Mesendoderm (in vitro differentiated cells): ENCODE measurements at regions not wholly inside any gene's neighbourhood (a gene's known extent, or its start where the extent isn't known, plus 50 kb on each side); places are given as distances from the start of the nearest gene placed in this dataset.

Source experiments
- DNase-seq: peaks from one replicate; pipeline ENCODE4 v3.0.0; 2013
- H2AK5ac ChIP-seq: 2 replicates; pipeline ENCODE4 v1.6.1; 2013; ENCODE audit warnings: low read length, inconsistent platforms
- H2BK120ac ChIP-seq: 2 replicates; pipeline ENCODE4 v1.6.1; 2013; ENCODE audit warnings: low read depth, mild to moderate bottlenecking, low read length, moderate library complexity, mixed read lengths
- H2BK15ac ChIP-seq: replicated peaks from 2 replicates; pipeline ENCODE4 v1.6.1; 2013; ENCODE audit warnings: low read depth, mild to moderate bottlenecking, moderate library complexity
- H2BK5ac ChIP-seq: 2 replicates; pipeline ENCODE4 v1.6.1; 2013; ENCODE audit warnings: low read length, inconsistent platforms
- H3K18ac ChIP-seq: 2 replicates; pipeline ENCODE4 v1.6.1; 2013; ENCODE audit warnings: mild to moderate bottlenecking, low read length, mixed read lengths
- H3K23ac ChIP-seq: one replicate; pipeline ENCODE4 v1.6.1; 2013; ENCODE audit warnings: low read length
- H3K27ac ChIP-seq: 2 replicates; pipeline ENCODE4 v1.5.1; 2013; ENCODE audit warnings: low read depth, mild to moderate bottlenecking, inconsistent platforms, low read length, moderate library complexity
- H3K27me3 ChIP-seq: 2 replicates; pipeline ENCODE4 v1.6.1; 2013; ENCODE audit warnings: low read length, control low read depth, mild to moderate bottlenecking, inconsistent platforms; ENCODE audit not compliant: insufficient read depth, poor library complexity
- H3K36me3 ChIP-seq: 2 replicates; pipeline ENCODE4 v1.6.1; 2013; ENCODE audit warnings: low read length, inconsistent platforms; ENCODE audit not compliant: control insufficient read depth, insufficient read depth
- H3K4ac ChIP-seq: one replicate; pipeline ENCODE4 v1.6.1; 2013; ENCODE audit warnings: low read depth, mild to moderate bottlenecking, low read length, moderate library complexity
- H3K4me1 ChIP-seq: 2 replicates; pipeline ENCODE4 v1.6.1; 2013; ENCODE audit warnings: low read depth, low read length, inconsistent platforms; ENCODE audit not compliant: control insufficient read depth
- H3K4me2 ChIP-seq: 2 replicates; pipeline ENCODE4 v1.6.1; 2013; ENCODE audit warnings: low read length
- H3K4me3 ChIP-seq: 2 replicates; pipeline ENCODE4 v1.5.1; 2013; ENCODE audit warnings: mild to moderate bottlenecking, low read length
- H3K56ac ChIP-seq: one replicate; pipeline ENCODE4 v1.6.1; 2013; ENCODE audit warnings: low read length
- H3K79me1 ChIP-seq: 2 replicates; pipeline ENCODE4 v1.6.1; 2013; ENCODE audit warnings: low read length, inconsistent platforms
- H3K79me2 ChIP-seq: 2 replicates; pipeline ENCODE4 v1.6.1; 2013; ENCODE audit warnings: mild to moderate bottlenecking, low read length; ENCODE audit not compliant: control insufficient read depth, insufficient read depth
- H3K9ac ChIP-seq: 2 replicates; pipeline ENCODE4 v1.6.1; 2013; ENCODE audit warnings: low read length, inconsistent platforms
- H4K5ac ChIP-seq: one replicate; pipeline ENCODE4 v1.6.1; 2013; ENCODE audit warnings: low read length
- H4K8ac ChIP-seq: one replicate; pipeline ENCODE4 v1.6.1; 2013; ENCODE audit warnings: low read depth, mild to moderate bottlenecking, control low read depth, low read length, moderate library complexity
- WGBS: extraction: QIAGEN DNeasy Blood & Tissue Kit; methylation state at CpG from one replicate; pipeline ENCODE4 v1.1.7; 2013; ENCODE audit warnings: low lambda C conversion rate, missing lambda C conversion rate; ENCODE audit not compliant: insufficient coverage; ENCODE audit errors: extremely low coverage; 5-methylcytosine and 5-hydroxymethylcytosine counted together

DNA sequence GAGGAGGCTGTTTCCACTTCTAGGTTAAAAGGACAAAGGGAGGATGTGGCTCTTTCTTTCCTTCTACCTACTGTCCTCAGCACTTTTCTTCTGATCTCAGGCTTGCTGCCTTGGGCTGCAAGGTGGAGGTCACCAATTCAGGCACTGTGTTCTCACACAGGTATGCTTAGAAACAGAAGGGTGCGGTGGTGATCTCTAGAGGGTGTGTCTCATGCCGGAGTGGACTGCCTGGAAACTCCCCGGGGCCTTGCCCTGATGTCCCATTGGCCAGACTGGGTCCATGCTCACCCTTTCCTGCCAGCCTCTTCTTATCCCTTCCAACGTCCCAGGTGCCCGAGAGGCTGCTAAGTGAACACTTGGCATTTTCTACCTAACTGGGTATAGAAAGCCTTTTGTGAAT is 1197.6 kb downstream of the AACS start:
- no peaks in the 10 kb centered on the region for H3K27me3 ChIP-seq
- H2BK15ac ChIP-seq = no peak overlapping the region
- WGBS = no CpG with 5 or more reads among the region's 5 CpGs
- no peaks in the 10 kb centered on the region for H3K4me1 ChIP-seq
- no peak overlapping the region for H3K9ac ChIP-seq
- no peaks in the 10 kb centered on the region for H3K79me1 ChIP-seq
- H3K79me2 ChIP-seq = no peaks in the 10 kb centered on the region
- H3K18ac ChIP-seq = no peak overlapping the region
- H3K56ac ChIP-seq = no peak overlapping the region
- DNase-seq = no peak
- H3K4me2 ChIP-seq = no peak overlapping the region
- no peak overlapping the region for H3K27ac ChIP-seq
- H3K23ac ChIP-seq = no peak overlapping the region
- H2BK5ac ChIP-seq = no peak overlapping the region
- H3K4me3 ChIP-seq = no peak overlapping the region
- no peak overlapping the region for H4K5ac ChIP-seq
- no peaks in the 10 kb centered on the region for H3K36me3 ChIP-seq
- H2AK5ac ChIP-seq = no peak overlapping the region
- no peak overlapping the region for H2BK120ac ChIP-seq
- H4K8ac ChIP-seq = no peak overlapping the region
- no peak overlapping the region for H3K4ac ChIP-seq

DNA sequence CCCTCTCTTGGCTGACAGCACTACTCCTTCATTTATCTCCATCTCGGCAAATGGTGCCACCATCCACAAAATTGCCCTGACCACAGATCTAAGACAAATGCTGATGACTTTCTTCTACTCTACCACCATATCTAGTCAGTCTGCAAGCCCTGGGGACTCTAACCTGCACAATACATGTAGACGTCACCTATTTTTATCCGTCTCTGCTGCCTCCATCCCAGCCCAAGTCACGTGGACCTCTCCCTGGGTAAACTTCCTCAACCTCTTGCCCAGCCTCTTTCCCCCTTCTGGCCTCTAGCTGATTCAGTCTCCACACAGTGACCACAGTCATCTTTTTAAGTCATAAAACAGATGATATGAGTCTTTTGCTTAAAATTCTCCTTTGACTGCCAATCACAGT is 1203.0 kb downstream of the AACS start:
- Histone ChIP-seq H2BK15ac (no peak overlapping the region), H2BK5ac (no peak overlapping the region), H4K5ac (no peak overlapping the region), H3K4ac (no peak overlapping the region), H3K79me2 (no peaks in the 10 kb centered on the region), H3K36me3 (no peaks in the 10 kb centered on the region), H3K27ac (no peak overlapping the region), H2BK120ac (no peak overlapping the region), H3K4me1 (no peaks in the 10 kb centered on the region), H3K23ac (no peak overlapping the region), H3K27me3 (no peaks in the 10 kb centered on the region), H3K18ac (no peak overlapping the region), H4K8ac (no peak overlapping the region), H3K4me2 (no peak overlapping the region), H3K56ac (no peak overlapping the region), H3K9ac (no peak overlapping the region), H2AK5ac (no peak overlapping the region), H3K4me3 (no peak overlapping the region), H3K79me1 (no peaks in the 10 kb centered on the region)
- no peak for DNase-seq
- no CpG with 5 or more reads among the region's 4 CpGs for WGBS

DNA sequence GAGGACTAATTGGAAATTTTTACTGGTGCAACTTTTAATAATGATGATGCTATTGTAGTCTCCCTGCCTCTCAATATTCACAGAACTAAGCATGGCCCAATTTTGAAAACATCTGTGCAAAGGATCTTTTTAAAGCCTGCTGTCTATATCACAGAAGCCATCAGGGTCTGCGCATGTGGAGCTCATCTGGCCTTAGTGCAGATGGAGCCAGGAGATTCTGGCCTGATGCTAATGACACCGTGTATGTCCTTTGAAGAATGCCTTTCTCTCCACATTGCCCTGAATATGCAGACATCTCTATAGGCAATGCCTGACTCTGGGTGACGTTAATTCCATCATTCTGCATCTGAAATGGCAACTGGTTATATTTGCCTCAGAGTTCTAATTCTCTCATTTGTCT is 1205.9 kb downstream of the AACS start:
- Histone ChIP-seq H3K27ac (no peak overlapping the region), H4K8ac (no peak overlapping the region), H3K4me2 (no peak overlapping the region), H3K79me2 (no peaks in the 10 kb centered on the region), H3K23ac (no peak overlapping the region), H2BK120ac (no peak overlapping the region), H3K27me3 (no peaks in the 10 kb centered on the region), H3K4me3 (no peak overlapping the region), H2BK5ac (no peak overlapping the region), H3K56ac (no peak overlapping the region), H2AK5ac (no peak overlapping the region), H4K5ac (no peak overlapping the region), H3K9ac (no peak overlapping the region), H3K4me1 (no peaks in the 10 kb centered on the region), H3K18ac (no peak overlapping the region), H3K79me1 (no peaks in the 10 kb centered on the region), H2BK15ac (no peak overlapping the region), H3K4ac (no peak overlapping the region), H3K36me3 (no peaks in the 10 kb centered on the region)
- no peak for DNase-seq
- whole genome bisulfite sequencing = no CpG with 5 or more reads among the region's 3 CpGs

DNA sequence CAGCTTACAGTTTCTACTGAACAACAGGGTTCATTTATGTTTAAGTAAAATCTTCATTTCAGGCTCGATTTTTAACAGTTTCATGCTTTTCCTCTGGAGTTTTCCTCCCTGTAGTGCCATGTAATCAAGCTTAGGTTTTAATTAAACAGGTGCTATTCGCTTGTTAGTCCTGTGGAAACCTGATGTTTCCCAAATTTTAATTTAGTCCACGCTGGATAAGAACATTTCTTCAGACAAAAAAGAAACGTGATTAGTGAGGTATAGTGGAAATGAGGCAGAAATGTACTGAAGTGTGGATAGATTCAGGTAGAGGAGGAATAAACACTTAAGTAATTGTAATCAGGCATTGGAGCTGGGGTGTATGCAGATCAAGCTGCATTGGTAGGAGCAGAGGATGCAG is 1217.5 kb downstream of the AACS start:
- Histone ChIP-seq H3K79me2 (no peaks in the 10 kb centered on the region), H3K9ac (no peak overlapping the region), H3K4me3 (no peak overlapping the region), H2AK5ac (no peak overlapping the region), H3K4me1 (no peaks in the 10 kb centered on the region), H3K36me3 (no peaks in the 10 kb centered on the region), H3K27me3 (no peaks in the 10 kb centered on the region), H3K4me2 (no peak overlapping the region), H2BK120ac (no peak overlapping the region), H3K4ac (no peak overlapping the region), H3K18ac (no peak overlapping the region), H4K8ac (no peak overlapping the region), H3K27ac (no peak overlapping the region), H3K23ac (no peak overlapping the region), H3K56ac (no peak overlapping the region), H3K79me1 (no peaks in the 10 kb centered on the region), H2BK5ac (no peak overlapping the region), H4K5ac (no peak overlapping the region), H2BK15ac (no peak overlapping the region)
- DNase-seq = no peak
- WGBS = no CpG with 5 or more reads among the region's 4 CpGs

DNA sequence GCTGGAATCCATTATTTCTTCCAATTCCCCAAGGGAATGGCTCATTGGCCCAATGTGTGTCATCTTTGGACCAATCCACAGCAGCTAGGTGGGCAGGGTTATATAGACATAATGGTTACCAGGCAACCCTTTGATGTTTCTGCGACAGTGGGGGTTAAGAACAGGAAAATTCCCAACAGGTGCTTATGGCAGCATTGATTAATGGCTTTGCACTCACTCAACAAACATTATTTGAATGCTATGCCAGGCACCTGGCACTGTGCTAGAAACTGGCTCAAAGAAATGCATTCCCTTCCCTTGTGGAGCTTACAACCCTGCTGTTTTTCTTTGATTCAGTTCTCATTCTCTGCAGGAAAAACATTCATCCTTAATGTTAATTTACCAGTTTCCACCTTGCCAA is 1221.0 kb downstream of the AACS start:
- H2BK15ac ChIP-seq = no peak overlapping the region
- H3K36me3 ChIP-seq = no peaks in the 10 kb centered on the region
- no peak overlapping the region for H4K8ac ChIP-seq
- H3K4ac ChIP-seq = no peak overlapping the region
- H2AK5ac ChIP-seq = no peak overlapping the region
- H2BK5ac ChIP-seq = no peak overlapping the region
- no peak overlapping the region for H3K9ac ChIP-seq
- H4K5ac ChIP-seq = no peak overlapping the region
- no CpG with 5 or more reads among the region's 1 CpG for WGBS
- no peak overlapping the region for H3K4me2 ChIP-seq
- no peak for DNase-seq
- no peaks in the 10 kb centered on the region for H3K27me3 ChIP-seq
- no peaks in the 10 kb centered on the region for H3K79me2 ChIP-seq
- no peak overlapping the region for H3K4me3 ChIP-seq
- H3K4me1 ChIP-seq = no peaks in the 10 kb centered on the region
- no peak overlapping the region for H3K18ac ChIP-seq
- no peak overlapping the region for H3K23ac ChIP-seq
- H3K56ac ChIP-seq = no peak overlapping the region
- no peak overlapping the region for H2BK120ac ChIP-seq
- H3K79me1 ChIP-seq = no peaks in the 10 kb centered on the region
- H3K27ac ChIP-seq = no peak overlapping the region

DNA sequence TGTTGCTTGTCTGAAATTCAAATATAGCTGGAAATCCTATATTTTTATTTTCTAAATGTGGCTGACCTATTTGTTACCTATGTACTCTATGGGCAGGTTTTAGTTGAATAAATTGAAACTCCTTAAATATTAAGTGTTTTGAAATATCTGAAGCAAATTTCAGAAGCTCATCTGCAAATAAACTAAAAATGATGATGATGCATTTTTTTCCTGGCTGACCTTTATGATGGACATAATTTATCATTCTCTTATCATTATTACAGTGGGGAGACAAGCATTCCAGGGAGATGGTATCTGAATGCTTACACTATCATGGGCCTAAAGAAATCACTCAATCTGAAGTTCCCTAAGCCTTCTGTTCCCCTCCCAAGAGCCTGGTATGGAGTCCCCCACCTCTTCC is 1225.2 kb downstream of the AACS start:
- no peak for DNase-seq
- Histone ChIP-seq H2BK5ac (no peak overlapping the region), H3K4ac (no peak overlapping the region), H3K27ac (no peak overlapping the region), H2BK15ac (no peak overlapping the region), H3K56ac (no peak overlapping the region), H3K23ac (no peak overlapping the region), H3K27me3 (no peaks in the 10 kb centered on the region), H3K4me1 (no peaks in the 10 kb centered on the region), H3K18ac (no peak overlapping the region), H4K8ac (no peak overlapping the region), H3K9ac (no peak overlapping the region), H2AK5ac (no peak overlapping the region), H3K79me1 (no peaks in the 10 kb centered on the region), H3K4me2 (no peak overlapping the region), H2BK120ac (no peak overlapping the region), H3K4me3 (no peak overlapping the region), H4K5ac (no peak overlapping the region), H3K36me3 (no peaks in the 10 kb centered on the region), H3K79me2 (no peaks in the 10 kb centered on the region)
